K562 (cell line): ENCODE measurements at regions not wholly inside any gene's neighbourhood (a gene's known extent, or its start where the extent isn't known, plus 50 kb on each side); places are given as distances from the start of the nearest gene placed in this dataset.

Experiments used
- ATAC-seq: fragments of 200-7000 bp; cut with Tn5 transposase; 3 replicates; pipeline ENCODE4 v1.9.1; 2020; ENCODE audit warnings: moderate library complexity
- BruUV-seq: library from RNA; stranded (reverse); fragments of 400-500 nt; replicated peaks from 2 replicates; lab custom pipeline; 2021; lab: Mats Ljungman, UMichigan
- CTCF ChIA-PET: fragments of 300-600 bp; formaldehyde crosslinking; extraction: SDS; loops from one replicate; lab custom pipeline; 2021; ENCODE audit warnings: low intra/inter-chr PET ratio; lab: Yijun Ruan, JAX
- POLR2A ChIA-PET: fragments of 300-600, 350-650 bp; sonication (Branson Sonifier 250); formaldehyde crosslinking; extraction: SDS; loops from one replicate; lab custom pipeline; 2021; ENCODE audit warnings: antibody characterized with exemption, inconsistent platforms; lab: Yijun Ruan, JAX
- DNase-seq, 4 experiments: peaks; one replicate each; pipeline versions ENCODE4 v3.0.0 to v3.0.0-alpha.2; 2011 to 2018; ENCODE audit warnings: low spot score in 3 of 4, mixed read lengths in 3 of 4; ENCODE audit errors: extremely low read depth in 1 of 4
- FAIRE-seq: peaks from 2 replicates; lab custom pipeline; 2011; peaks lifted over from hg19 to GRCh38; lab: Jason Lieb, UNC
- H2AFZ ChIP-seq: 2 replicates; pipeline ENCODE4 v1.6.0; 2011; ENCODE audit warnings: low read depth, low read length, control low read depth, inconsistent platforms
- H3K27ac ChIP-seq: fragments of 200-600 bp; 3 replicates; pipeline ENCODE4 v1.8.0; 2011; ENCODE audit warnings: low read depth, mild to moderate bottlenecking, control low read depth, inconsistent platforms, low read length, moderate library complexity, mixed read lengths; ENCODE audit errors: extremely low read depth
- H3K27me3 ChIP-seq, 2 experiments: fragments of 300-600 bp in 1 of 2; 2 replicates in 1 of 2; 3 replicates in 1 of 2; pipeline versions ENCODE4 v1.6.0 to v1.8.0; 2011; ENCODE audit warnings: inconsistent platforms in 2 of 2, low read length in 2 of 2, mild to moderate bottlenecking in 1 of 2, mixed read lengths in 1 of 2, moderate library complexity in 1 of 2; ENCODE audit not compliant: control insufficient read depth in 2 of 2, insufficient read depth in 2 of 2
- H3K36me3 ChIP-seq: fragments of 300-600 bp; 3 replicates; pipeline ENCODE4 v1.8.0; 2011; ENCODE audit warnings: mild to moderate bottlenecking, low read length, inconsistent platforms; ENCODE audit not compliant: control insufficient read depth, insufficient read depth
- H3K4me1 ChIP-seq, 2 experiments: fragments of 200-600 bp in 1 of 2; replicated peaks in 1 of 2; 2 replicates in 1 of 2; 3 replicates in 1 of 2; pipeline versions ENCODE4 v1.5.1 to v1.8.0; 2011; ENCODE audit warnings: inconsistent platforms in 2 of 2, low read length in 2 of 2, mild to moderate bottlenecking in 1 of 2, mixed read lengths in 1 of 2, moderate library complexity in 1 of 2; ENCODE audit not compliant: control insufficient read depth in 2 of 2, insufficient read depth in 2 of 2
- H3K4me2 ChIP-seq: 2 replicates; pipeline ENCODE4 v1.6.1; 2011; ENCODE audit warnings: low read length, control low read depth, inconsistent platforms, mixed read lengths; ENCODE audit not compliant: insufficient read depth
- H3K4me3 ChIP-seq: fragments of 200-600 bp; sonication (generic), shearing (Covaris generic); 2 replicates; pipeline ENCODE4 v1.5.1; 2016; ENCODE audit warnings: control low read depth, inconsistent platforms
- H3K79me2 ChIP-seq: fragments of 200-600 bp; 3 replicates; pipeline ENCODE4 v1.8.0; 2011; ENCODE audit warnings: low read length, inconsistent platforms; ENCODE audit not compliant: control insufficient read depth, insufficient read depth
- H3K9ac ChIP-seq, 2 experiments: 2 replicates each; pipeline versions ENCODE4 v1.6.0 to v1.6.1; 2011; ENCODE audit warnings: low read depth in 2 of 2, low read length in 2 of 2, control low read depth in 1 of 2, inconsistent platforms in 1 of 2, mild to moderate bottlenecking in 1 of 2, mixed read lengths in 1 of 2; ENCODE audit not compliant: insufficient read depth in 1 of 2
- H3K9me1 ChIP-seq: one replicate; pipeline ENCODE4 v1.6.0; 2011; ENCODE audit warnings: inconsistent platforms, mild to moderate bottlenecking, low read length, moderate library complexity; ENCODE audit not compliant: control insufficient read depth, insufficient read depth
- H3K9me3 ChIP-seq: replicated peaks from 2 replicates; pipeline ENCODE4 v1.5.1; 2011; ENCODE audit warnings: low read depth, low read length, inconsistent platforms; ENCODE audit not compliant: control insufficient read depth, insufficient read depth
- H4K20me1 ChIP-seq: replicated peaks from 2 replicates; pipeline ENCODE4 v1.6.1; 2011; ENCODE audit warnings: low read length, inconsistent platforms, mixed read lengths; ENCODE audit not compliant: control insufficient read depth, insufficient read depth
- BCL6 ChIP-seq: fragments of 250-450 bp; sonication (Bioruptor Pico); IDR thresholded peaks from 2 replicates; pipeline ENCODE4 v1.4.0; 2020
- EP400 ChIP-seq: fragments of 450-650 bp; IDR thresholded peaks from 2 replicates; pipeline ENCODE4 v1.6.1; 2017; ENCODE audit warnings: antibody characterized with exemption, mild to moderate bottlenecking, moderate library complexity
- FOXK2 ChIP-seq, 2 experiments: fragments of 450-650 bp; IDR thresholded peaks in 1 of 2; conservative IDR thresholded peaks in 1 of 2; 2 replicates each; pipeline ENCODE4 v1.6.1; 2016; ENCODE audit warnings: low read depth in 2 of 2, mild to moderate bottlenecking in 1 of 2
- HEY1 ChIP-seq: fragments of 250-450 bp; sonication (Bioruptor Pico); IDR thresholded peaks from 2 replicates; pipeline ENCODE4 v1.5.0; 2020; ENCODE audit warnings: mild to moderate bottlenecking, moderate library complexity, borderline replicate concordance
- KLF13 ChIP-seq: fragments of 450-650 bp; IDR thresholded peaks from 2 replicates; pipeline ENCODE4 v1.6.1; 2016; ENCODE audit warnings: missing genetic modification characterization, low read depth, mild to moderate bottlenecking, missing compliant biosample characterization, moderate library complexity, borderline replicate concordance
- MBD2 ChIP-seq: sonication (generic); IDR thresholded peaks from 2 replicates; pipeline ENCODE4 v1.6.1; 2016; ENCODE audit warnings: low read depth, borderline replicate concordance
- NFIX ChIP-seq: fragments of 250-450 bp; sonication (Bioruptor Pico); IDR thresholded peaks from 2 replicates; pipeline ENCODE4 v1.4.0; 2020; ENCODE audit warnings: low read depth, mild to moderate bottlenecking, moderate library complexity
- TAF15 ChIP-seq: fragments of 200-400 bp; formaldehyde crosslinking; IDR thresholded peaks from 2 replicates; pipeline ENCODE4 v1.6.1; 2017; ENCODE audit warnings: mild to moderate bottlenecking, low read depth, low read length, moderate library complexity
- TBL1XR1 ChIP-seq, 2 experiments: IDR thresholded peaks; 2 replicates each; pipeline ENCODE4 v1.6.1; 2012; ENCODE audit warnings: improper control_type of control experiment in 2 of 2, low read length in 2 of 2, mild to moderate bottlenecking in 1 of 2
- WGBS: fragments of 100-300 bp; shearing (Covaris generic); methylation state at CpG from one replicate; pipeline ENCODE4 v1.1.6; 2016; ENCODE audit warnings: low coverage, mixed read lengths; ENCODE audit not compliant: insufficient coverage; ENCODE audit errors: missing lambda C conversion rate; 5-methylcytosine and 5-hydroxymethylcytosine counted together
- in situ Hi-C: fragments of 300-500 bp; cut with MboI; formaldehyde crosslinking; loops from 4 replicates; pipeline ENCODE4 v1.15.0; 2018; ENCODE audit warnings: inconsistent platforms, mixed read lengths
- intact Hi-C: fragments of 100-400 bp; cut with micrococcal nuclease; formaldehyde crosslinking; loops from 2 replicates; pipeline ENCODE4 v1.14.2; 2022
- TF ChIP-seq, protein P1 (sequence below): sonication (generic); formaldehyde crosslinking; IDR thresholded peaks from 2 replicates; pipeline ENCODE4 v1.9.0; 2022; ENCODE audit warnings: mild to moderate bottlenecking, missing genetic modification reagents
- TF ChIP-seq, protein P2 (sequence below): sonication (generic); formaldehyde crosslinking; IDR thresholded peaks from 2 replicates; pipeline ENCODE4 v1.4.0; 2020; ENCODE audit warnings: mild to moderate bottlenecking, missing genetic modification reagents

DNA sequence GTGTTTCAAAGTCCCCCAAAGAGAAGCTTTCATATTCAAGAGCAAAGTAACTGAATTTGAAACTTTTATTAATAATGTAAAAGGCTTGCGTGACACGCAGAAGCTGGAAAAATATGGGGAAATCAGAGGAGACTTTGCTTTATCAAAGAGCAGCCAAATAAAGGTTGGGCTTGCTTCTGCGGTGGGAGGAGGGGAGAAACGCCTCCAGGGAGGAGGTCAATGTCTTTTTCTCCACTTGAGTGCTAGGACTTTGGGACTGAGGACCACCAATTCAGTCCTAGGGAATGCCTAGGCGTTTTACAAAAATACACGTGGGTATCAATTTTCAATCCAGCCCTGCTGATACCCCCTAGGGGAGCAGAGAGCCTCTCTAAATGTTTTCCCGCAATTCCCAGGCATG lies 60.9 kb upstream of the FZD10 start (continued):
- TF ChIP-seq, protein P1, sequence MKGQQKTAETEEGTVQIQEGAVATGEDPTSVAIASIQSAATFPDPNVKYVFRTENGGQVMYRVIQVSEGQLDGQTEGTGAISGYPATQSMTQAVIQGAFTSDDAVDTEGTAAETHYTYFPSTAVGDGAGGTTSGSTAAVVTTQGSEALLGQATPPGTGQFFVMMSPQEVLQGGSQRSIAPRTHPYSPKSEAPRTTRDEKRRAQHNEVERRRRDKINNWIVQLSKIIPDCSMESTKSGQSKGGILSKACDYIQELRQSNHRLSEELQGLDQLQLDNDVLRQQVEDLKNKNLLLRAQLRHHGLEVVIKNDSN (CRISPR knock-in tag) = no peak
- no peak for TF ChIP-seq EP400
- no peak for TF ChIP-seq TAF15
- no peak for TF ChIP-seq FOXK2 (conservative IDR thresholded peaks at IDR 0.05 in 1 of 2, IDR thresholded peaks at IDR 0.05 in 1 of 2; ENCODE audit: low read depth in 2 of 2)

DNA sequence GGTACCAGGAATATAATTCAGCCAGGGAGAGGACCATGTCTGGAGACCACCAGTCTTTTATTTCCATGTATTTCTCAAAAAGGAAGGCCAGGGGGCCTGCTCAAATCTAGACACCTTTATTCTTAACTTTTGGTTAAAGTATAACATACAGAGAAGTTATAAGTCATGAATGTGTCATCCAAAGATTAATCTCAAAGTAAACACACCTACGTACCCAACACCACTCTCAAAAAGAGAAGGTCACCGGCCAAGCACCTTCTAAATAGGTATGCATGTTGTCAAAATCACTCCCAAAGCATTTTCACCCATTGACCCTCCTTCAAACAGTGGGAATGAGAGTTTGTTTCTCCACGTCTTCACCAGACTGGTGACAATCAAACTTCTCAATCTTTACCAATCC lies 60.0 kb upstream of the FZD10 start:
- Histone ChIP-seq H3K27ac (no peak overlapping the region), H3K36me3 (no peaks in the 10 kb centered on the region), H2AFZ (no peak overlapping the region), H4K20me1 (no peaks in the 10 kb centered on the region), H3K4me2 (no peak overlapping the region), H3K79me2 (no peaks in the 10 kb centered on the region), H3K4me1 (no peaks in the 10 kb centered on the region), H3K9me1 (no peaks in the 10 kb centered on the region), H3K9ac (no peak overlapping the region), H3K9me3 (no peaks in the 10 kb centered on the region), H3K4me3 (no peak overlapping the region), H3K27me3 (peaks cover 10 to 37% of the 10 kb centered on the region in 2 experiments; a peak in 3 of 5 replicates)
- FAIRE-seq = no peak
- ChIA-PET CTCF (no interaction called here), POLR2A (no interaction called here)
- ATAC-seq = no peak
- BruUV-seq = no TSS peak
- no peak for DNase-seq
- intact Hi-C loops = no loop called here
- TF ChIP-seq HEY1 (CRISPR knock-in tag) = no peak
- no peak for TF ChIP-seq NFIX (CRISPR knock-in tag)
- TF ChIP-seq, protein P2, sequence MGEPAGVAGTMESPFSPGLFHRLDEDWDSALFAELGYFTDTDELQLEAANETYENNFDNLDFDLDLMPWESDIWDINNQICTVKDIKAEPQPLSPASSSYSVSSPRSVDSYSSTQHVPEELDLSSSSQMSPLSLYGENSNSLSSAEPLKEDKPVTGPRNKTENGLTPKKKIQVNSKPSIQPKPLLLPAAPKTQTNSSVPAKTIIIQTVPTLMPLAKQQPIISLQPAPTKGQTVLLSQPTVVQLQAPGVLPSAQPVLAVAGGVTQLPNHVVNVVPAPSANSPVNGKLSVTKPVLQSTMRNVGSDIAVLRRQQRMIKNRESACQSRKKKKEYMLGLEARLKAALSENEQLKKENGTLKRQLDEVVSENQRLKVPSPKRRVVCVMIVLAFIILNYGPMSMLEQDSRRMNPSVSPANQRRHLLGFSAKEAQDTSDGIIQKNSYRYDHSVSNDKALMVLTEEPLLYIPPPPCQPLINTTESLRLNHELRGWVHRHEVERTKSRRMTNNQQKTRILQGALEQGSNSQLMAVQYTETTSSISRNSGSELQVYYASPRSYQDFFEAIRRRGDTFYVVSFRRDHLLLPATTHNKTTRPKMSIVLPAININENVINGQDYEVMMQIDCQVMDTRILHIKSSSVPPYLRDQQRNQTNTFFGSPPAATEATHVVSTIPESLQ = no peak
- no peak for TF ChIP-seq KLF13
- no peak for TF ChIP-seq BCL6
- no peak for TF ChIP-seq MBD2
- TF ChIP-seq TBL1XR1 (IDR thresholded peaks at IDR 0.05; ENCODE audit: low read length in 2 of 2) = no peak
- WGBS = 0% methylated on average over 3 of the region's 3 CpGs
- in situ Hi-C loops = no loop called here
